ENCODE measurements at regions not wholly inside any gene's neighbourhood (a gene's known extent, or its start where the extent isn't known, plus 50 kb on each side); places are given as distances from the start of the nearest gene placed in this dataset.

DNA sequence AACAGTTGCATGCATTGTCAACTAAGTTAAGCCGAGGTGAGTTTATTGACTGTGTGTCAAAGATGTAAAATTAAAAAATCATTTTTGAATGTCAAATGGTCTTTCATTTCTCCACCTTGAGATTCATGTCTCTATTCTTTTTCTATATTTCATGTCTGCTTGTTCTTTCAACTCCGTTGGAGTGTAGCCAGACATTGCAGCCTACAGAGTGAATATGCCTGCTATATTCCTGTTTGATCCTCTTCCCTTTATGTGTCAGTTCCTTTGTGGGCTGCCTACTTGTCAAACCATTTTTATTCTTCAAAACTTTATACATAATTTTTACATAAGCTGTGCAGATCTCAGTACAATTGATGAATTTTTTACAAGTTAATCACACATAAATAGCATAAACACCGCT lies 1325.8 kb upstream of the PRMT6 start:
- TF ChIP-seq, protein P1, sequence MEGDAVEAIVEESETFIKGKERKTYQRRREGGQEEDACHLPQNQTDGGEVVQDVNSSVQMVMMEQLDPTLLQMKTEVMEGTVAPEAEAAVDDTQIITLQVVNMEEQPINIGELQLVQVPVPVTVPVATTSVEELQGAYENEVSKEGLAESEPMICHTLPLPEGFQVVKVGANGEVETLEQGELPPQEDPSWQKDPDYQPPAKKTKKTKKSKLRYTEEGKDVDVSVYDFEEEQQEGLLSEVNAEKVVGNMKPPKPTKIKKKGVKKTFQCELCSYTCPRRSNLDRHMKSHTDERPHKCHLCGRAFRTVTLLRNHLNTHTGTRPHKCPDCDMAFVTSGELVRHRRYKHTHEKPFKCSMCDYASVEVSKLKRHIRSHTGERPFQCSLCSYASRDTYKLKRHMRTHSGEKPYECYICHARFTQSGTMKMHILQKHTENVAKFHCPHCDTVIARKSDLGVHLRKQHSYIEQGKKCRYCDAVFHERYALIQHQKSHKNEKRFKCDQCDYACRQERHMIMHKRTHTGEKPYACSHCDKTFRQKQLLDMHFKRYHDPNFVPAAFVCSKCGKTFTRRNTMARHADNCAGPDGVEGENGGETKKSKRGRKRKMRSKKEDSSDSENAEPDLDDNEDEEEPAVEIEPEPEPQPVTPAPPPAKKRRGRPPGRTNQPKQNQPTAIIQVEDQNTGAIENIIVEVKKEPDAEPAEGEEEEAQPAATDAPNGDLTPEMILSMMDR (IDR thresholded peaks at IDR 0.05; ENCODE audit: unreplicated experiment) = no peak
- no peaks in the 10 kb centered on the region for H3K27me3 Mint-ChIP-seq
- H3K4me3 Mint-ChIP-seq (ENCODE audit: low read depth) = no peak overlapping the region
- no peaks in the 10 kb centered on the region for H3K36me3 Mint-ChIP-seq (ENCODE audit: insufficient read depth)
- peaks cover 7% of the 10 kb centered on the region for H3K4me1 Mint-ChIP-seq (ENCODE audit: low read depth)
- H3K9me3 Mint-ChIP-seq (ENCODE audit: low read depth) = no peaks in the 10 kb centered on the region
- no peak overlapping the region for H3K27ac Mint-ChIP-seq
- DNase-seq (ENCODE audit: low spot score, unreplicated experiment) = no peak

- Mint-ChIP-seq H3K4me3 (ENCODE audit: low read depth) (no peak overlapping the region), H3K36me3 (ENCODE audit: insufficient read depth) (no peaks in the 10 kb centered on the region), H3K27ac (no peak overlapping the region), H3K9me3 (ENCODE audit: low read depth) (peaks cover 9% of the 10 kb centered on the region), H3K4me1 (ENCODE audit: low read depth) (peaks cover 5% of the 10 kb centered on the region), H3K27me3 (no peaks in the 10 kb centered on the region)
- no peak for DNase-seq (ENCODE audit: low spot score, unreplicated experiment)
- TF ChIP-seq, protein P1 (IDR thresholded peaks at IDR 0.05; ENCODE audit: unreplicated experiment) = no peak
These were observed 1320.1 kb upstream of the PRMT6 start for GRCh38 chr1:105736349-105736748.

- H3K27me3 Mint-ChIP-seq = no peaks in the 10 kb centered on the region
- peaks cover 5% of the 10 kb centered on the region for H3K9me3 Mint-ChIP-seq (ENCODE audit: low read depth)
- no peak overlapping the region for H3K4me3 Mint-ChIP-seq (ENCODE audit: low read depth)
- no peaks in the 10 kb centered on the region for H3K4me1 Mint-ChIP-seq (ENCODE audit: low read depth)
- no peak for DNase-seq (ENCODE audit: low spot score, unreplicated experiment)
- no peak overlapping the region for H3K27ac Mint-ChIP-seq
- peaks cover under 1% of the 10 kb centered on the region for H3K36me3 Mint-ChIP-seq (ENCODE audit: insufficient read depth)
- TF ChIP-seq, protein P1 (IDR thresholded peaks at IDR 0.05; ENCODE audit: unreplicated experiment) = no peak
These were observed 1276.7 kb upstream of the PRMT6 start for GRCh38 chr1:105779727-105780126.

DNA sequence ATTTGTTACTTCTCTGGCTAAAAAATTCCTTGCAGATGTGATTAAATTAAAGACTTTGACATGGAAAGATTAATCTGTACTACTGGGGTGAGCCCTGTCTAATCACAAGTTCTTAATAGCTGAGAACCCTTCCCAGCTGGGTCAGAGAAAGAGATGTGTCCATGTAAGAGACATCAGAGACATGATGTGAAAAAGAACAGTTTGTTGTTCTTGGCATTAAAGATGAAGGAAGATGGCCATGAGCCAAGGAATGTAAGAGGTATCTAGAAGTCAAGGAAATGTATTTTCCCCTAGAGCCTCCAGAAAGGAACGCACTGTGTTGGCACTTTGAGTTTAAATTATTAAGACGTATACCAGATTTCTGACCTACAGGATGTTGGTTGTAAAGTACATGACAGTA lies 1271.5 kb upstream of the PRMT6 start:
- no peaks in the 10 kb centered on the region for H3K4me1 Mint-ChIP-seq (ENCODE audit: low read depth)
- H3K27me3 Mint-ChIP-seq = no peaks in the 10 kb centered on the region
- no peak overlapping the region for H3K27ac Mint-ChIP-seq
- no peak for DNase-seq (ENCODE audit: low spot score, unreplicated experiment)
- H3K9me3 Mint-ChIP-seq (ENCODE audit: low read depth) = no peaks in the 10 kb centered on the region
- no peaks in the 10 kb centered on the region for H3K36me3 Mint-ChIP-seq (ENCODE audit: insufficient read depth)
- TF ChIP-seq, protein P1 (IDR thresholded peaks at IDR 0.05; ENCODE audit: unreplicated experiment) = no peak
- no peak overlapping the region for H3K4me3 Mint-ChIP-seq (ENCODE audit: low read depth)

DNA sequence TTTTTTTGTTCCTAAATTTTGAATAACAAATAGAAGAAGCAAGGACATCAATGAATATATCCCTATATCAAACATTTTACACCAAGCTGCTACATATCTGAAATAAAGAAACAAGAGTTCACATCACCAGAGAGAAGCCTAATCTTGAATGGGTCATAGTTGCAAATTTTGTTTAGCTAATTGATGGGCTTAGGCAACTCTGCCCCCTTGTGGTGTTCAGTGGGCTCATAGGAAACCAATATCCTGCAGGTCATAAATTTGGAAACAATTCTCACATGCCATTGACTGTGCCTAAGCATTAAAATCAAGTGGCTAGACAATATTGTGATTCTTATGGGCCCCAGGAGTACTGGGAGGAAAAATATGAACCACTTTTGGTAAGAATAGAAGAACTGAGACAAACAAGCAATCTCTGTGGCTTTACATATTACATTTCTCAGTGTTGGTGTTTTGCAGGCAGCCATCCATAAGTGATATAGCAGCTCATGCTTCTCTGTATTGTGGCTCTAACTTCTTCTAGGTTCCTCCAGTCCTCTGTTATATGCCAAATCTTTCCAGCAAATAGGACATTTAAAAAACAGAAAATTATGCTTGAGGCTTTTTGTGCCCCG lies 1262.8 kb upstream of the PRMT6 start:
- DNase-seq (ENCODE audit: low spot score, unreplicated experiment) = peak; percentile 48
- no peak overlapping the region for H3K27ac Mint-ChIP-seq
- TF ChIP-seq, protein P1 (IDR thresholded peaks at IDR 0.05; ENCODE audit: unreplicated experiment) = peak; percentile 90

More for the DNA sequence above, 1262.8 kb upstream of the PRMT6 start:
- Mint-ChIP-seq H3K36me3 (ENCODE audit: insufficient read depth) (no peaks in the 10 kb centered on the region), H3K27me3 (no peaks in the 10 kb centered on the region), H3K9me3 (ENCODE audit: low read depth) (no peaks in the 10 kb centered on the region), H3K4me3 (ENCODE audit: low read depth) (no peak overlapping the region), H3K4me1 (ENCODE audit: low read depth) (no peaks in the 10 kb centered on the region)

All from progenitor cell of endocrine pancreas (in vitro differentiated cells).